ENCODE measurements at regions not wholly inside any gene's neighbourhood (a gene's known extent, or its start where the extent isn't known, plus 50 kb on each side); places are given as distances from the start of the nearest gene placed in this dataset.

- intact Hi-C loops (cut with micrococcal nuclease; ENCODE audit: unreplicated experiment), result no loop called here
- ChIA-PET POLR2A (no interaction called here), CTCF (no interaction called here), RAD21 (ENCODE audit: unreplicated experiment) (no interaction called here), SMC1A (ENCODE audit: uncharacterized antibody, unreplicated experiment) (no interaction called here)
- Histone ChIP-seq H4K20me1 (ENCODE audit: control insufficient read depth, insufficient read depth) (no peaks in the 10 kb centered on the region), H3K79me2 (ENCODE audit: control insufficient read depth, insufficient read depth, low read length) (no peaks in the 10 kb centered on the region), H3K27ac (ENCODE audit: control insufficient read depth, insufficient read depth) (no peak overlapping the region), H3K27me3 (replicated peaks in 1 of 2; ENCODE audit: control insufficient read depth in 2 of 2, insufficient read depth in 2 of 2, low read length in 1 of 2) (no peaks in the 10 kb centered on the region), H3K9me3 (replicated peaks; ENCODE audit: control insufficient read depth, insufficient read depth, low read length) (no peaks in the 10 kb centered on the region), H3K36me3 (ENCODE audit: control insufficient read depth in 2 of 2, insufficient read depth in 2 of 2, low read length in 1 of 2) (no peaks in the 10 kb centered on the region), H3K4me1 (ENCODE audit: control insufficient read depth, insufficient read depth, low read length) (no peaks in the 10 kb centered on the region), H3K4me2 (ENCODE audit: control insufficient read depth, insufficient read depth) (no peak overlapping the region), H3K4me3 (no peak overlapping the region), H3K9ac (ENCODE audit: control insufficient read depth, insufficient read depth, low read length) (no peak overlapping the region), H2AFZ (ENCODE audit: control insufficient read depth, low read depth, low read length) (no peak overlapping the region)
- no peak for ATAC-seq
- in situ Hi-C loops (cut with MboI), result no loop called here
- DNase-seq (ENCODE audit: low read depth, low spot score), result no peak
- no peak for FAIRE-seq
- BruUV-seq (replicated peaks), result no TSS peak
- TF ChIP-seq ZBTB11 (CRISPR knock-in tag; IDR thresholded peaks at IDR 0.05) (no peak), IRF3 (IDR thresholded peaks at IDR 0.05) (no peak), ESRRA (IDR thresholded peaks at IDR 0.05; ENCODE audit: low read length) (no peak), EP300 (IDR thresholded peaks at IDR 0.05; ENCODE audit: borderline replicate concordance in 1 of 2, control insufficient read depth in 1 of 2, low read depth in 2 of 2, low read length in 2 of 2) (no peak), ZNF274 (IDR thresholded peaks at IDR 0.05; ENCODE audit: insufficient read depth, insufficient read length) (no peak), IKZF2 (IDR thresholded peaks at IDR 0.05) (no peak), WRNIP1 (IDR thresholded peaks at IDR 0.05; ENCODE audit: borderline replicate concordance, low read depth, low read length) (no peak), CEBPZ (IDR thresholded peaks at IDR 0.05; ENCODE audit: low read depth, low read length) (no peak), SMAD5 (IDR thresholded peaks at IDR 0.05; ENCODE audit: low read depth) (no peak), CHD2 (IDR thresholded peaks at IDR 0.05; ENCODE audit: borderline replicate concordance, low read depth, low read length) (no peak), ETV6 (conservative IDR thresholded peaks at IDR 0.05 in 1 of 2, IDR thresholded peaks at IDR 0.05 in 1 of 2; ENCODE audit: borderline replicate concordance in 1 of 2, low read depth in 1 of 2) (no peak), HSF1 (IDR thresholded peaks at IDR 0.05; ENCODE audit: low read depth, low read length) (no peak), MTA3 (IDR thresholded peaks at IDR 0.05; ENCODE audit: borderline replicate concordance, low read length) (no peak)
- 15% methylated on average over 3 of the region's 3 CpGs for WGBS (ENCODE audit: insufficient coverage, insufficient replicate concordance, low lambda C conversion rate, missing lambda C conversion rate)
Observed at GRCh38 chr11:130999992-131000770, 83.9 kb upstream of the SNX19 start.

Data from GM12878 (cell line).